ENCODE measurements at regions not wholly inside any gene's neighbourhood (a gene's known extent, or its start where the extent isn't known, plus 50 kb on each side); places are given as distances from the start of the nearest gene placed in this dataset.

DNA sequence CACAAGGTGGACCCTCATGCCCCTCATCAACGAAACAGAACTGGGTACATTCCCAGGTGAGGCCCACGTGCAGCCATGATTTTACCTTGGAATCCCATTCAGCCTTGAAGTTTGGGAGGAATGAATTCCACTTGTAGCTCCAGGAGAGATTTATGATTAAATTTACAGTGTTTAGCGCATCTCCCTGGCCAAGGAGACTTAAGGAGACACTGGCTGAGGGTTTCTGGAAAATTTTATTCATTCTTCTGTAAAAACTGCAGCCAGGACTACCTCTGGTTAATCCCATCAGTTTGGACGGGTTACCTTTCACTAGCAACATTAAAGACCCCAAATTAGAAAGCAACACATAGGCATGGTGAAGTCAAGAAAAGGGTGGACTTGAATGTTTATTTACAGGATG, 87.2 kb upstream of the SMURF2 start:
- Histone ChIP-seq H3K4me1 (ENCODE audit: control insufficient read depth, insufficient read depth, low read length) (no peaks in the 10 kb centered on the region), H3K27me3 (ENCODE audit: control insufficient read depth, insufficient read depth, low read length) (no peaks in the 10 kb centered on the region), H3K27ac (ENCODE audit: low read length) (no peak overlapping the region), H3K36me3 (ENCODE audit: control insufficient read depth, insufficient read depth, low read length) (no peaks in the 10 kb centered on the region), H3K9me3 (ENCODE audit: control insufficient read depth, insufficient read depth, low read depth, low read length) (no peaks in the 10 kb centered on the region), H3K4me3 (ENCODE audit: low read depth in 2 of 2, low read length in 2 of 2) (no peak overlapping the region)
- ATAC-seq (no peak), DNase-seq (ENCODE audit: low read depth, low spot score) (no peak)
- in situ Hi-C loops (cut with HindIII; ENCODE audit: low pct_unique_long_range_greater_than_20kb, low sequenced_read_pairs) (no loop called here), intact Hi-C loops (cut with micrococcal nuclease; ENCODE audit: unreplicated experiment) (no loop called here)
- BruUV-seq (replicated peaks): no TSS peak
- no peak for TF ChIP-seq TCF7L2 (IDR thresholded peaks at IDR 0.05; ENCODE audit: low read depth, low read length)
- TF ChIP-seq, protein P1, sequence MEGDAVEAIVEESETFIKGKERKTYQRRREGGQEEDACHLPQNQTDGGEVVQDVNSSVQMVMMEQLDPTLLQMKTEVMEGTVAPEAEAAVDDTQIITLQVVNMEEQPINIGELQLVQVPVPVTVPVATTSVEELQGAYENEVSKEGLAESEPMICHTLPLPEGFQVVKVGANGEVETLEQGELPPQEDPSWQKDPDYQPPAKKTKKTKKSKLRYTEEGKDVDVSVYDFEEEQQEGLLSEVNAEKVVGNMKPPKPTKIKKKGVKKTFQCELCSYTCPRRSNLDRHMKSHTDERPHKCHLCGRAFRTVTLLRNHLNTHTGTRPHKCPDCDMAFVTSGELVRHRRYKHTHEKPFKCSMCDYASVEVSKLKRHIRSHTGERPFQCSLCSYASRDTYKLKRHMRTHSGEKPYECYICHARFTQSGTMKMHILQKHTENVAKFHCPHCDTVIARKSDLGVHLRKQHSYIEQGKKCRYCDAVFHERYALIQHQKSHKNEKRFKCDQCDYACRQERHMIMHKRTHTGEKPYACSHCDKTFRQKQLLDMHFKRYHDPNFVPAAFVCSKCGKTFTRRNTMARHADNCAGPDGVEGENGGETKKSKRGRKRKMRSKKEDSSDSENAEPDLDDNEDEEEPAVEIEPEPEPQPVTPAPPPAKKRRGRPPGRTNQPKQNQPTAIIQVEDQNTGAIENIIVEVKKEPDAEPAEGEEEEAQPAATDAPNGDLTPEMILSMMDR (IDR thresholded peaks at IDR 0.05): no peak
- TF ChIP-seq, protein P2, sequence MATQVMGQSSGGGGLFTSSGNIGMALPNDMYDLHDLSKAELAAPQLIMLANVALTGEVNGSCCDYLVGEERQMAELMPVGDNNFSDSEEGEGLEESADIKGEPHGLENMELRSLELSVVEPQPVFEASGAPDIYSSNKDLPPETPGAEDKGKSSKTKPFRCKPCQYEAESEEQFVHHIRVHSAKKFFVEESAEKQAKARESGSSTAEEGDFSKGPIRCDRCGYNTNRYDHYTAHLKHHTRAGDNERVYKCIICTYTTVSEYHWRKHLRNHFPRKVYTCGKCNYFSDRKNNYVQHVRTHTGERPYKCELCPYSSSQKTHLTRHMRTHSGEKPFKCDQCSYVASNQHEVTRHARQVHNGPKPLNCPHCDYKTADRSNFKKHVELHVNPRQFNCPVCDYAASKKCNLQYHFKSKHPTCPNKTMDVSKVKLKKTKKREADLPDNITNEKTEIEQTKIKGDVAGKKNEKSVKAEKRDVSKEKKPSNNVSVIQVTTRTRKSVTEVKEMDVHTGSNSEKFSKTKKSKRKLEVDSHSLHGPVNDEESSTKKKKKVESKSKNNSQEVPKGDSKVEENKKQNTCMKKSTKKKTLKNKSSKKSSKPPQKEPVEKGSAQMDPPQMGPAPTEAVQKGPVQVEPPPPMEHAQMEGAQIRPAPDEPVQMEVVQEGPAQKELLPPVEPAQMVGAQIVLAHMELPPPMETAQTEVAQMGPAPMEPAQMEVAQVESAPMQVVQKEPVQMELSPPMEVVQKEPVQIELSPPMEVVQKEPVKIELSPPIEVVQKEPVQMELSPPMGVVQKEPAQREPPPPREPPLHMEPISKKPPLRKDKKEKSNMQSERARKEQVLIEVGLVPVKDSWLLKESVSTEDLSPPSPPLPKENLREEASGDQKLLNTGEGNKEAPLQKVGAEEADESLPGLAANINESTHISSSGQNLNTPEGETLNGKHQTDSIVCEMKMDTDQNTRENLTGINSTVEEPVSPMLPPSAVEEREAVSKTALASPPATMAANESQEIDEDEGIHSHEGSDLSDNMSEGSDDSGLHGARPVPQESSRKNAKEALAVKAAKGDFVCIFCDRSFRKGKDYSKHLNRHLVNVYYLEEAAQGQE (IDR thresholded peaks at IDR 0.05; ENCODE audit: insufficient read depth in 1 of 2, low read depth in 2 of 2, low read length in 1 of 2): no peak
- TF ChIP-seq SIN3A (IDR thresholded peaks at IDR 0.05; ENCODE audit: borderline replicate concordance, insufficient read depth, low read depth, low read length): no peak
- no peak for TF ChIP-seq POLR2AphosphoS5 (IDR thresholded peaks at IDR 0.05; ENCODE audit: low read depth, low read length)
- ChIA-PET CTCF (no interaction called here), POLR2A (no interaction called here)

DNA sequence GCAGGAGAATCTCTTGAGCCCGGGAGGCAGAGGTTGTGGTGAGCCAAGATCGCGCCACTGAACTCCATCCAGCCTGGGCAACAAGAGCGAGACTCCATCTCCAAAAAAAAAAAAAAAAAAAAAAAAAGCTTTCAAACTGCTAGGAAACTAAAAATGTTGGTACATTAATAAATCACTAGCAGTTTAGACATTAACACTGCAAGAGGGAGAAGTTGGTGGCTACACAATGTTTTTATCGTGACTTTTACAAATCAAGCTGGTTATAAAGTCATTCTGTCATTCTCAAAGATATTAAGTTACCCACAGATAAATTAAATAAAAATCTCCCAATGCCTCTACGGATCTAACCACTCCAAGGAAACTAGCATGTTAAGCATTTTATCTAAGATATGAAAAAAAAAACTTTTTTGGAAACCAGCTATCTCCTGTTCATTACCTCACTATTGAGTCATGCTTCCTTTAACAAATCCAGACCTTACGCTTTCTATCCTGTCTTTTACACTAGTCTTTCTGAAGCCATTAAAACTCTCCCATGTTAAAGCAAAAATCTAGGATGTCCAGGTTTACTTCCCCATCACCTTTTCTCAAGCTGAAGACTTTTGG, 85.9 kb upstream of the SMURF2 start:
- in situ Hi-C loops (cut with HindIII; ENCODE audit: low pct_unique_long_range_greater_than_20kb, low sequenced_read_pairs): no loop called here
- no peak for DNase-seq (ENCODE audit: low read depth, low spot score)
- Histone ChIP-seq H3K9me3 (ENCODE audit: control insufficient read depth, insufficient read depth, low read depth, low read length) (no peaks in the 10 kb centered on the region), H3K4me1 (ENCODE audit: control insufficient read depth, insufficient read depth, low read length) (no peaks in the 10 kb centered on the region), H3K27ac (ENCODE audit: low read length) (no peak overlapping the region), H3K36me3 (ENCODE audit: control insufficient read depth, insufficient read depth, low read length) (no peaks in the 10 kb centered on the region), H3K4me3 (ENCODE audit: low read depth in 2 of 2, low read length in 2 of 2) (no peak overlapping the region), H3K27me3 (ENCODE audit: control insufficient read depth, insufficient read depth, low read length) (no peaks in the 10 kb centered on the region)
- BruUV-seq (replicated peaks): no TSS peak
- CTCF ChIA-PET: no interaction called here
- POLR2A ChIA-PET: no interaction called here
- intact Hi-C loops (cut with micrococcal nuclease; ENCODE audit: unreplicated experiment): no loop called here
- no peak for ATAC-seq
- TF ChIP-seq SIN3A (IDR thresholded peaks at IDR 0.05; ENCODE audit: borderline replicate concordance, insufficient read depth, low read depth, low read length): no peak
- no peak for TF ChIP-seq TCF7L2 (IDR thresholded peaks at IDR 0.05; ENCODE audit: low read depth, low read length)
- TF ChIP-seq, protein P1 (IDR thresholded peaks at IDR 0.05): no peak
- no peak for TF ChIP-seq POLR2AphosphoS5 (IDR thresholded peaks at IDR 0.05; ENCODE audit: low read depth, low read length)
- TF ChIP-seq, protein P2 (IDR thresholded peaks at IDR 0.05; ENCODE audit: insufficient read depth in 1 of 2, low read depth in 2 of 2, low read length in 1 of 2): no peak

Measured in Panc1 (cell line).